ENCODE measurements at regions not wholly inside any gene's neighbourhood (a gene's known extent, or its start where the extent isn't known, plus 50 kb on each side); places are given as distances from the start of the nearest gene placed in this dataset.
"Not testable (repeated sequence)": the region's sequence is repeated elsewhere in the genome, so short reads cannot be mapped to it uniquely, and the experiment has no call there.

GRCh38 chr5:159547466-159548195 lies 217.3 kb upstream of the IL12B start:
- no peak for DNase-seq

GRCh38 chr5:159548517-159548916 lies 218.2 kb upstream of the IL12B start:
- no peak for DNase-seq

DNA sequence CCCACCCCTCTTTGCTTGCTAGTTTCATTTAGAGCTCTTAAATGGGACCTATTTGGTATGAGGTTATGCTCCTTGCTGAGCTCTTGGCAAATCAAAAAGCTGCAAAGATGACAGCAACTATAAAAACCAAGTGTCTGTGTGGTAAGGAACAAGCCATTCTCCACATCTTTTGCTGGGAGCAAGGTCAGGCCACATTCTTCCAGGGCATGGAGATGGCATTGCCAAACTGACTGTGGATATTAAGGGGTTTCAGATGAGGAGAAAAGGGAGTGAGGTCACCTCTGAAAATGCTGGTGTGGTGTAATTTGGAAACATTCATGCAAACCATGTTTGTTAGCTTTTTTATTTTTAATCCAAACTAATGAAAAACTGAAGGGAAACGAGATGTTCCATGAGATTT lies 218.8 kb upstream of the IL12B start:
- no peak for DNase-seq

DNA sequence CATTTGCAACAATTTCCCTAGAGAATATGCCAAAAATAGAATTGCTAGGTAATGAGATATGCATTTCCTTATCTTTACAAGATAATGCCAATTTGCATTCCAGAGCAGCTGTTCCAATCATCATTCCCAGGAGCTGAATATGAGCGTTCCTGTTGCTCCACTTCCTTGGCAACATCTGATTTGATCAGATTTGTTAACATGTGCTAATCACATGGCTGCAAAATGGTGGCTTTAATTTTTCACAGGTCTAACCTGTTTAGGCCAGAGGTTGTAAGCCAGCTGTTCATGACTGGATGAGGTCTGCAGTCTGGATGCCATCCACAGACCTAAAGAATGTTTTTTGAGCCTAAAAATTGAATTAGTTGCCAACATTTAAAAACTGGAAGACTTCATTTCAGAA lies 220.7 kb upstream of the IL12B start:
- DNase-seq, result no peak

- DNase-seq, result no peak
These were observed 222.5 kb upstream of the IL12B start for GRCh38 chr5:159552751-159553150.

- no peak for DNase-seq
These were observed 223.5 kb upstream of the IL12B start for GRCh38 chr5:159553792-159554191.

- DNase-seq, result no peak
These were observed 224.8 kb upstream of the IL12B start for GRCh38 chr5:159555084-159555483.

- no peak for DNase-seq
These were observed 229.1 kb upstream of the IL12B start for GRCh38 chr5:159559337-159559736.

DNA sequence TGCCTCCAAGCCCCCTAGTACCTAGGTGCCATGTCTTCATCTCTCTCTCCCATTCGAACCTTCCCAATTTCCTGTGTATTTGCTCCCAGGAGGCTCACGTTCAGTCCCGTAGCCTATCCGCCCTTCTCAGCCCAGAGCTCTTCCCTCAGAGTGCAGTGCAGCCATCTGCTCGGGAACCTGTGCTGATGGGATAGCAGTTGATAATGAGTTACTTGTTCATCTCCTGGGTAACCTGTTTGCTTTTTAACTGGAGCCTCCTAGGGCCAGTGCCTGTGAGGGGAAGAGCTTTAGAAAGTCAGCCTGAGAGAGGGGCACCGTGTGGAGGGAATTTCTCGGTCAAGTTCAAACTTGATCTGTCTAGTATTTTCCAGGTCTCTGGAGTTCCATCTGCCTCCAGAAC lies 229.8 kb upstream of the IL12B start:
- no peak for DNase-seq

- DNase-seq, result no peak
These were observed 233.7 kb upstream of the IL12B start for GRCh38 chr5:159564031-159564430.

DNA sequence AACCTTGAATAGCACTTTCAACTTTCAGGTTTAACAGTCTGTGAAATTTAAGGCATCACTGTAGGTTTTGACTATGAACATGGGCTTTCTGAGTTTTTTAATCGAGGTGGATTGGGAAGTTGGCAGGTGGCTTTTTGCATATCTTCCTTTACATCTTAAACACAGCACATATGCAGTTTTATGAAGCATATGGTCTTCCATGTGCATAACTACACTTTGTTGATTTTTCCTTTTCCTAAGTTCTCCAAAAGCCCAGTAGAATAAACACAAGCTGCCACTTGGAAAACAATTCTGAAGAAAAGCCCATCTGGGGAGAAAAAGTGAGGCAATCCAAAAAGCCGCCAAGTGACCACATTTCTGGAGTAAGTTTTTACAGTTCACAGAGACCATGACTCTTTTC lies 236.5 kb upstream of the IL12B start:
- no peak for DNase-seq

DNA sequence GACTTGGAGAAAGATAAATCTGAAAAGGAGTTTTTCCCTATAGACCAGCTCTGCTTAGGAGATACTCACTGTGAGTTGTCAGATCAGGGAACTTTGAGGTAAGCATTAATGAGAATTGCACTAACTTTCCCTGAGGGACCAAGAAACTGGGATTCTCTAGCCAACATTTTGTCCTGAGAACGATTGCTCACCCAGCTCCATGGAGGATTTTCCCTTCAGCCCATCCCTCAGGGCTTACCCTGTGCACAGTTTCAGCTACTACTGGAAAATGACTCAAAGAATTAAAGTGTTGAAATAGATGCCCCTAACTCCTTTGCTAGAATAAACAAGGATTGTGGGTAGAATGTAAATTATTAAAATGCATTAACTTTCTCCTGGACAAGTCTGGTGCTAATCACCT lies 237.2 kb upstream of the IL12B start:
- DNase-seq, result no peak

- DNase-seq, result no peak
These were observed 241.4 kb upstream of the IL12B start for GRCh38 chr5:159571501-159572244.

DNA sequence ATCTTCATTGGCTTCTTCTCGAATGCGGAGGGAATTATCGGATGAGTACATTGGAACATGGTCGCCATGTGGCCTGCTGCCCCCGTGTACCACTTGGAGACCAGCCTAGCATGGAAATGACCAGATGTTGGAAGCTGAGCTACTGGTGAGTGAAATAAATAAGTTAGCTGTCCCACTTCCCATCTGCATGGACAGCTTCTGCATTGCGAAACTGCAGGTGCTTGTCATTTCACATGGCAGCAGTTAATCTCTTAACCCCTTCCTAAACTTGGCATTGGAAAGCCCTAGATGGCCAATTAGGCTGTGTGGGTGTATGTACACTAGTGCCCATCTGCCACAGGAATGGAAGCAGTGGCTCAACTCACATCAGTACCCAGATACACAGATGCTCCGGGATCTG lies 246.6 kb upstream of the IL12B start:
- no peak for DNase-seq

DNA sequence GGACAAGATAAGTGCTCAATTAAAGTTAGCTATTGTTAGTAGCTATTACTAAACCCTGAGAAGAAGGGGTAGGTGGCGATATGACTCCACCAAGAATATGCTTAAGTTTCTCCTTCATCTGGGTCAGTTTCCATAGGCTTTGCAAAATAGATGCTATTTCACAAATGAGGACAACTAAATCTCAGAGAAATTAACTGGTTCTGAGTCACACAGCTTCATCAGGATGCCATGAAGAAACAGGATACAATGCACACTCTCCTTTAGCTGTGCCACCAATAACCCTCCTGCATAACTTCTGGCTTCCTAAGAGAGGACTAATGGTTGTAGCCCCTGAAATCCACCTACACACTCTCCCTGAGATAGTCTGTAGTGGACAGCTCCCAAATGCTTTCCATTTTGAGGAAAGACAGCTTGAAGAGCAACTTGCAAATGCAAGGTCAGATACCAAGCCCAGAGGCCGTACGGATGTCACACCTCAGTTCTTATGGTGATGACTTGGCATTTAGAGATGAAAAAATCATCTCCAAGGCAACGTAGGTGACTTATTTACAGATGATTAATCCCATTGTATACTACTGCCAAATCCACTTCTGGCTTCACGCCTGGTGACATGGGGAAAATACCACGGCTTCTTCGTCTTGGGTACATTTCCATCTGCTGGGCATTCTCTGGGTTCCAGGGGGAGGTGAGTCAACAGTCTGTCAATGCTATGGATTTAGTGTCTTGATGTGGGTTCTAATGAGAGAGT lies 251.4 kb upstream of the IL12B start:
- no peak for DNase-seq

DNA sequence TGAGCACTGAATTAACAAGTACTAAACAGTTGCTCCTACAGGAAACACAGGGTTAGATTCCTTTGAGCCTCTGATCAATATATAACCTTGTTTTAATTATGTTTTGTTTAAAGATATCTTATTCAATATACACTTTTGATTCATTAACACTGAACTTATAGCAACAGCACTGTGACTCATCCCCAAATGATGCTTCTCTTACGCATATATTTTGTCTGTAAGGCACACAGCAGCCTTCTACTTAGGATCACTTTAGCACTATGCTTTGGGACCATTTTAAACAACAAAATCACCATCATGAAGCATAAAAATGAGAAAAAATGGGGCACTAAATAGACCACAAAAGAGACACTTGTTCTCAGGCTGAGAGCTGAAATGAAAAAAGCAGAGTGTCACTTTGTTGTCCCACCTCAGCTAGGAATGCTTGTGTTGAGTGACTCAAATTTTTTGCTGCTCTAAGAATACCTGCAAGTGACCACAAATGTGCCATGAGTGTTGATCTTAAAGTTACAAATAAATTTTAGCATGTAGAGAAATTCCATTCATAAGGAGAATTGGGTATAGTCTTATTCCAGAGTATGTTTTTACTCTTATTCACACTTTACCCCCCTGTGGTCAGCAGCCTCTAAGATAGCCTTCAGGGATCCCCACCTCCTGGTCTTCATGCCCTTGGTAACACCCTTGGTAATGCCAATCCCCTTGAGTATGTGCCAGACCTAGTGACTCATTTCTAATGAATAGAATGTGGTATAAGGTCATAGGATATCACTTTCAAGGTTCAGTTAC lies 252.7 kb upstream of the IL12B start:
- no peak for DNase-seq

DNA sequence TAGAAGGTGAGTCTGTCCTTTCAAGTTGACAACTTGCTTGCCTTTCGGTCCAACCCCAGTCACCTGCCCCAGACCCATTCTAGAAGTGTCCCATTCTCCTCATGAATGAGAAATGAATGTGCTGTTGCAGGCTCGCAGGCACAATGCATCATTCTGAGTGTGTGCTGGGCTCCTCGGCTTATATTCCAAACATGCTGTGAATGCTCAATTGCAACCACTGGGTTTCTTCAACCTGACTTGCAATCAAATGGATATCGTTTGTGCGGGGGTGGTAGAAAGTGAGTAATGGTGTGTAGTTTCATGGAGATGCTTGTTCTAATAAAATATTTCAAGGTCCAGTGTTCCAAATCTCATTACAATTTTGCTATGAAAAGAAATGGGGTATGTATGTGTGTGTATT lies 256.6 kb upstream of the IL12B start:
- no peak for DNase-seq

GRCh38 chr5:159588941-159589340 lies 258.7 kb upstream of the IL12B start:
- no peak for DNase-seq

DNA sequence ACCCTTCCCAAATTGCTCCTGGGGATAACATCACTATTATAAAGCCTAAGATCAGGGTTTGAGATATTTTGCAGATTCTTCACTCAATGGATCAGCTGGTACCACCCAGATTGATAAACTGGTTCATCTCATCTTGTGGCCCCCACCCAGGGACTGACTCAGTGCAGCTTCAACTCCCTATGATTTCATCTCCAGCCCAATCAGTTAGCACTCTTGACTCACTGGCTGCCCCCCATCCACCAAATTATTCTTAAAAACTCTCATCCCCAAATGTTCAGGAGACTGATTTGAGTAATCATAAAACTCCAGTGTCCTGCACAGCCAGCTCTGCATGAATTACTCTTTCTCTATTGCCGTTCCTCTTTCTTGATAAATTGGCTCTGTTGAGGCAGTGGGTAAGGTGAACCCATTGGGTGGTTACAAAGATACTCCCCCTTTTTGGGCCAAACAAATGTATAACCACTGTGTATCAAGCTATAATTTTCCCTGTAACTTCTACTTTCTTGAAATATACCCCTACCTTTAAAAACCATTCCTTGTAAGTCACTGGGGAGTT lies 263.3 kb upstream of the IL12B start:
- no peak for DNase-seq

GRCh38 chr5:159595561-159595960 lies 265.3 kb upstream of the IL12B start:
- DNase-seq, result not testable (repeated sequence)

DNA sequence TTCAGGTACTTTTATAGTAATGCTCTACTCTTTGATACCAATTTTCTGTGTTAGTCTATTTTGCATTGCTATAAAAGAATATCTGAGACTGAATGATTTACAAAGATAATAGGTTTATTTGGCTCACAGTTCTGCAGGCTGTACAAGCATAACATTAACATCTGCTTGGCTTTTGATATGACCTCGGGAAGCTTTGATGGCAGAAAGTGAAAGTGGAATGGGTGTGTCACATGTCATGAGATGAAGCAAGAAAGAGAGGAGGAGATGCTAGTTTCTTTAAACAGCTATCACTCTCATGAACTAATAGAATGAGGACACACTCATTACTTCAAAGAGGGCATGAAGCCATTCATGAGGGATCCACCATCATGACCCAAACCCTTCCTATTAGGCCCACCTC lies 270.9 kb upstream of the IL12B start:
- DNase-seq, result no peak

DNA sequence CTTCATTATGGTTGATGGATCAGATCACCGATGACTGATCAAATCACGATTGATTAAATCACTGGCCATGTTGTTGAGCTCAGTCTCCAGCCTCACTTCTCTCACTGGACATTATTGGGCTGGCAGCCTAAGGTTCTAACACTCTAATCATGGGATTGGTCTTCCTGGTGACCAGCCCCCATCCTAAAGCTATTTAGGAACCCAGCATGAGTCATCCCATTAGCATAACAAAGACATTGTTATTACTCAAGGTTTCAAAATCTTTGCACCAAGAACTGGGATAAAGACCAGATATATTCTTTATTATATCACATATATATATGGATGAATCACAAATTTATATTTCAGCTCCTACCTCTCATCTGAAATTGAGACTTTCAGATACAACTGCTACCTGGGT lies 272.1 kb upstream of the IL12B start:
- DNase-seq, result no peak

DNA sequence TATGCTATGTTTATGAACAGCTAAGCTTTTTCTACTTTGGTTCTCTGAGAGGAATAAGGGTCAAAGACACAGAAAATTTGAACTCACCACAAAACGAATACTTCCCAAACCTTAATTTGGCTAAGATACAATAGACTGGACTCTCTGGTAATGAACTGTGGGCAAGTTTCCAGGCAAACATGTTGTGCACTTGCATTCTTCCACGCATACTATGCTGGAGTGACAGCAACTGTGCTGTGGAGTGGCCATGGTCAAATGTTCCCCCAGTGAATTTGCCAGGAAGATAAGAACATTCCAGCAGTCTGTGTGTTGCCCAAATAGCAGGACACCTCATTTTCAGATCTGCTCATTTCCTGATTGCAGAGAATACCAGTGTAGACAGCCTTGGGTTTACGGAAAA lies 275.3 kb upstream of the IL12B start:
- no peak for DNase-seq
